Tibial nerve (tissue), 4 donors: ENCODE measurements at regions not wholly inside any gene's neighbourhood (a gene's known extent, or its start where the extent isn't known, plus 50 kb on each side); places are given as distances from the start of the nearest gene placed in this dataset.

ENCODE experiments used
- CTCF ChIP-seq, 5 experiments: fragments of 200-600 bp in 3 of 5; fragments of 450-650 bp in 2 of 5; sonication (generic) in 3 of 5; IDR thresholded peaks; one replicate each; pipeline ENCODE4 v1.5.1; 2016 to 2019; ENCODE audit warnings: antibody characterized with exemption in 5 of 5, mild to moderate bottlenecking in 3 of 5, moderate library complexity in 2 of 5
- EP300 ChIP-seq, 2 donors: sonication (generic); formaldehyde crosslinking; IDR thresholded peaks; one replicate each; pipeline ENCODE4 v1.6.1; 2017; ENCODE audit warnings: antibody characterized with exemption in 2 of 2, mild to moderate bottlenecking in 1 of 2

- TF ChIP-seq CTCF (IDR thresholded peaks at IDR 0.05), result no peak
- TF ChIP-seq EP300 (IDR thresholded peaks at IDR 0.05), result no peak
Measured at GRCh38 chr7:14960721-14961120, 58.2 kb upstream of the DGKB start.
